GM12892 (cell line): ENCODE measurements at regions not wholly inside any gene's neighbourhood (a gene's known extent, or its start where the extent isn't known, plus 50 kb on each side); places are given as distances from the start of the nearest gene placed in this dataset.
"Not testable (repeated sequence)": the region's sequence is repeated elsewhere in the genome, so short reads cannot be mapped to it uniquely, and the experiment has no call there.

Experiments used
- POLR2A ChIP-seq: IDR thresholded peaks from 2 replicates; pipeline ENCODE4 v1.6.1; 2011; ENCODE audit warnings: low read depth, low read length, control low read depth
- POLR2AphosphoS5 ChIP-seq: IDR thresholded peaks from 2 replicates; pipeline ENCODE4 v1.6.1; 2011; ENCODE audit warnings: low read depth, low read length, control low read depth
- TAF1 ChIP-seq: IDR thresholded peaks from 2 replicates; pipeline ENCODE4 v1.6.1; 2011; ENCODE audit warnings: low read depth, mild to moderate bottlenecking, control low read depth, low read length, borderline replicate concordance

GRCh38 chr11:50146308-50146707 lies 113.6 kb downstream of the OR4C45 start:
- not testable (repeated sequence) for TF ChIP-seq POLR2AphosphoS5, POLR2A, TAF1
